HG03095 (cell line): ENCODE measurements at regions not wholly inside any gene's neighbourhood (a gene's known extent, or its start where the extent isn't known, plus 50 kb on each side); places are given as distances from the start of the nearest gene placed in this dataset.
"Not testable (repeated sequence)": the region's sequence is repeated elsewhere in the genome, so short reads cannot be mapped to it uniquely, and the experiment has no call there.

Experiments used
- ATAC-seq: cut with Tn5 transposase; IDR thresholded peaks from one replicate; pipeline ENCODE4 v1.9.1; 2021; ENCODE audit warnings: moderate library complexity; ENCODE audit not compliant: unreplicated experiment

DNA sequence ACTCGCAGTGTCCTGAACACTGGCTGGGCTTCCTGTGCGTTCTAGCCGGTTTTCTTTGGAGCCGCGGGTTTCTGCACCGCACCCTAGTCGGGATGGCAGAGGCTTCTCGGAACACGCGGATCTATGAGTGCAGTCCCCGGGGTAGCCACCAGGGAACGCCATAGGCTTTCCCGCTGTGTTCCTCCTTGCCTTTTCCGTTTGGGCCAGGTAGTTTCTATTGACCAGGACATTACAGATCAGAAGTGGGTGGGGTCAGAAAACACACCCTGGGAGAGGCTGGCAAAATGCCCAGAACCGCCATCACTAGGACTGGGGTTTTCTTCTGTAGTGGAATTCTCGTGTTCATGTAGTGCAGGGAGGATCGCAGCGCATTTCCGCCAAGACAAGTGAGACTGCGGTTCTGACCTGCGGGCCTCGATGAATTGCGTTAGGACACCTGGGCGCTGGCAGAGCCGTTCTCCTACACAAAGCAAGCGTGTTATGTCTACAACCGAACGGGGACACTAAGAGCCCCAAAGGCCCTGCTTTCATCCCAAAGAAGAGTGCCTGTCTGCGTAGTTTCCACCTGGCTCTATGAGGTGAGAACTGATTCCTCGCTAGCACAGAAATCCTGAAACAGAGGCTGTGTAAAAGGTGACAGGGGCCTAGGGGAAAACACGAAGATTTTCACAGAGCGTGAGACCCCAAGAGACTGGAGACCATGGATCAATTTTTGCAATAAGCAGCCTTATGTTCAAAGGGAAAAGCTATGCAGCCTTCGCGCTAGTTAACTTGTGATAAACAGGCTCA, 121.5 kb downstream of the PPIAL4G start:
- not testable (repeated sequence) for ATAC-seq

DNA sequence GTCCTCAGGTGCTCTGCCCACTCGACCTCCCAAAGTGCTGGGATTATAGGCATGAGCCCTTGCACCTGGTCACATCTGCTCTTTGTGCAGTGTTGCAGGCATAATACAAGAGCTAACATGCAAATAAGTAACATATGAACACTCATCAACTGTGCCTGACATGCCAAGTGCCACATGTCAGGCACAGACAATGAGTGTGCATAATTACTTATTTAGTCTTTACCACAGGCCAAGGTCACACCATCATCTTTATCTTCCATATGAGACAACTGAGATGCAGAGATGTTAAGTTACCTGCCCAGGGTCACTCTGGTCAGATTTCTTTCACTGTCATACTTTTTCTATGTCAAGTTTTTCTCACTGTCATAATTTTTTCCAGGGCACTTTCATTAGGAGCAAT, 126.1 kb downstream of the PPIAL4G start:
- ATAC-seq = no peak

DNA sequence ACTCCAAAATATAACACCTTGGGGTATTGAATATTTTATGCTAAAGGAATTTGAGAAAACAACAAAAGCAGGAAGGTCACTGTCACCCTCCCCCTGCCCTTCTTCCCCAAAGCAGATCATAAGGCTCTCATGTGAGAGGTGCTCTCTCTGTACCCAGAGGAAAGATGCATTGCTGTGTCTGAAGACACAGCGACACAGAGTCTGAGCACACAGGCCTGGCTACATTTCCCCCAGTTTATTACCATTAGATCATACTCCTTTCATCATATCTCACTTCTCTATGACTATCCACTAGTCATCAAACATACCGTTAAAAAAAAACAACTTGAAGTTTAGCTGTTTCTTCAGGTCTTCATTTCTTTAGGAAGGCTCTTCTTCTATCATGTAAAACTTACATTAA, 127.1 kb downstream of the PPIAL4G start:
- ATAC-seq = no peak

DNA sequence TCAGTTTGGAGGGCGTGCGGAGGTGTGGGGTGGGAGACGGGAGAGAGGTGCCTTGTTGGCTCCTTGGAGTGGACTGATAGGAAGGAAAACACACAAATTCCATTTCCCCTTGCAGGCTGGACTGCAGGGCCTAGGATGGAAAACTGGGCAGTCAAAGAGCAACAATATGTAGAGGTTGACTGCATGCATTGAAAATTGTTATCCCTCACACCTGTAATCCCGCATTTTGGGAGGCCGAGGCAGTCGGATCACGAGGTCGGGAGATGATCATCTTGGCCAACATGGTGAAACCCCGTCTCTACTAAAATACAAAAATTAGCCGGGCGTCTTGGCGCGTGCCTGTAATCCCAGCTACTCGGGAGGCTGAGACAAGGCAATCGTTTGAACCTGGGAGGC, 128.2 kb downstream of the PPIAL4G start:
- no peak for ATAC-seq

DNA sequence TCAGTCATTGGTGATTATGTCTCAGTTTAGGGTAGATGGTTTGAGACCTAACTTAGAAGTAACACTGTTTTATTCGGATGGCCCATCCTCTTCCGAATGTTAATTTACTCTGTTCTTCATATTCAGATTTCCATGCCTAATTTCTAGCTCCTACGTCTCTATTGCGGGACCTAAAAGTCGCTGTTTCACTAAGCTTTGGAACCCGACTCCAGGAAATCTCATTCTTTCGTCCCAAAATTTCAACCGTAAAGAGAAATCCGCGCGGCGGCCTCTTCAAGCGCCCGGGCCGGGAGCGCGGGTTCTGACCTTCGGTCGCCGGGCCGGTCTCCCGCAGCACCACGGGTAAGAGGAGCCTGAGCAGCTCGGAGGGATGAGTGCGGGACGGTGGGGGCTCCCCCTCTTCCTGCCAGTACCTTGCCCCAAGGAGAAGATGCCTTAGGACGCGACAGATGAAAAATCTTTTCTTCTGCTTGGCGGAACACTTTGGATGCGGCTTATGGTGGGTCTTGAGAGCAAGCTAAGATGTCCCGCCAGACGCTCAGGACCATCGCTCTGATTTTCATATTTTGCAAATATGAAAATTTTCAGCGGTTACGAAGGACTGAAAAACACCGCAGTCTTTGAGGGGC, 128.7 kb downstream of the PPIAL4G start:
- ATAC-seq = no peak

DNA sequence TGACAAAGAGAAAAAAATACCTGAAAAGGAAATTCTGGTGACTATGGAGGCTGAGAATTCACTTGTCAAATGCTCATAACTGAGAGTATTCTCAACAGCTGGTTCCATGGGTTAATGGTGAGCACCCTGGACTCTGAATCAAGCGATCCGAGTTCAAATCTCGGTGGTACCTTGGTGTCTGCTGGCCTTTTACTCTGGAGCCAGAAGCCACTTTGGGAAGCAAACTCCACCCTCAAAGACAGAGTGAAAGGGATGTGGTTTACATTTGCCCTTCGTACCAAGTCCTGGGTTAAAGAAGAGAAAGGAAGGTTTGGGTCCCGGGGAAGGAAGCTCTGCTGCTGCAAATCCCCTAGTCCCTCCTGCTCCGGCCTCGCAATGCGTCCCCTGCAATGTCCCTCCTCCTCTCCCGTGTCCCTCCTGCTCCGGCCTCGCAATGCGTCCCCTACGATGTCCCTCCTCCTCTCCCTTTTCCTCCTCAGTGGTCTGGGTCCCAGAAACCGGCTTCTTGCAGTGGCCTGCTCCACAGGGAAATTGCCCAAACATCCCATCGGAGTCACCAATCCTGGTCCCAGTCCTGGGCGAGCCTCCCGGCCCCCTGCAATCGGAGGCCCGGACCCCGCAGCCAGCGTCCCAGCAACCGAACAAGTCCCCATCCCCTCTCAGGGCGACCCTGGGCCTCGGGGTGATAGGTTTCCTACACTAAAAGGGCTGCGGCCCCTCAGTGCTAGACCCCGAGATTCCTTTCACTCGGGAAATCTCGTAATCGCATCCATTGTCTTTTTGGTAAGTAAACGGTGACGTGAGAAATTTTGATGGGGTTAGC, 129.4 kb downstream of the PPIAL4G start:
- no peak for ATAC-seq

DNA sequence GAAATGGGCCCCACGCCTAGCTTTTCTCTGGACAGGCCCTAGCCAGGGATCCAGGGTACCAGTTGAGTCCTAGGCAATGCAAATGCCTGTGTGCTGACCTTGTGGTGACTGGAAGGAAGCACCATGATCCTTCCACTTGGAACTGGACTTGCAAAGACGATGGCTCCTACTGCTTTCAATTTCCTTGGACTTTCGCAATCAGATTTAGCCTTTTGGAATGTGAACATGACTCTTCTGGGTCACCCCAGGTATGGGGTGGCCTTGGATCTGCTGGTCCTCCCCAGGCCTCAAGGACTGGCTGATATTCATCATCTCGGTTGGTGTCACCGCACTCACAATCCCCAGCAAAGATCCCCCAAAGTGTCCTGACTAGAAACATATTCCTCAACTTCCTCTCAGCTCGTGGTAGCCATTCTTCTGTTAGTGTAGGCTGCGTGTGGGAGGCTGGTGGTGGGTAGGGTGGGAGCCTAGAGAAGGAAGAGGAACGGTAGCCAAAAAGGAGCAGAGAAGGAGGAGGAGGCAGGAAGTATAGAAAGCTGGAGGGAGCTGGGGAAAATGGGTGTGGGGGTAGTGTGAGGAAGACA, 130.5 kb downstream of the PPIAL4G start:
- ATAC-seq = no peak

DNA sequence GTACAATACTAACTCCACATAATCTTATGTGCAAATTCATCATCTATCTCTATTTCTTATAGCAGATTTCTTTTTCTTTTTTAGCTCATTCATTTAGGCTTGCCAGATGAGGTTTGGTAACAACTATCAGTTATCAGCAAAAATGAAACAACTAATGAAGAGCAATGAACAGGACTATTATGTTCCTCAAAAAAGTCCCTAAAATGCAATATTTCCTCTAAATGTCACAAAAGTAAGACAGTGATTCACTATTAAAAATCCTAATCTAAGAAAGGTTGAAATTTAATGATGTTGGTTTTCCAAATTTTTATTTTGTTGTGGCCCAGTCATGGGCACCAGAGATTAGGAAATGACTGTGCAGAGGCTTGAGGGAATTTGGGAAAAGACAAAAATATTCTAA, 135.3 kb downstream of the PPIAL4G start:
- no peak for ATAC-seq

DNA sequence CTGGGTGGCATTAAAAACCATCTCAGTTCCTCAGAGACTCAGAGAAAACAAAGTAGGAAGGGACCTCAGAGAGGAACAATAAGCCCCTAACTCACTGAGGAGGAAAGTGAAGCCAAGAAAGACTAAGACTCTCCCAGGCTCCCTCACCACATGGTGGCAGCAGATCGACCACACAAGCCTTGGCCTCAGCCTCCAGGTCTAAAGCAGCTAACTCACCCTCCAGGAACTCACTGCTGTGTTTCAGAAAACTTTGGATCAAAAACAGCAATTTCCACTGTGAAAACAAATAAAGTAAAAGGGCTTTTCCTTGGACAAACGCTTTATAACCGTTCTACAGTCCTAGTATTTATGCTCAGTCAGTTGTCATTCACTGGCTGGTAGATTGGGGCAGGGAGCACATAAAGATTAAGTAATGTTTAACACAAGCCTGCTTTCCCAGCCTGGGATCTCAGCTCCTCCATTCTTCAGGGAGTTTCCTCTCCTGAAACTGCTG, 137.4 kb downstream of the PPIAL4G start:
- not testable (repeated sequence) for ATAC-seq

DNA sequence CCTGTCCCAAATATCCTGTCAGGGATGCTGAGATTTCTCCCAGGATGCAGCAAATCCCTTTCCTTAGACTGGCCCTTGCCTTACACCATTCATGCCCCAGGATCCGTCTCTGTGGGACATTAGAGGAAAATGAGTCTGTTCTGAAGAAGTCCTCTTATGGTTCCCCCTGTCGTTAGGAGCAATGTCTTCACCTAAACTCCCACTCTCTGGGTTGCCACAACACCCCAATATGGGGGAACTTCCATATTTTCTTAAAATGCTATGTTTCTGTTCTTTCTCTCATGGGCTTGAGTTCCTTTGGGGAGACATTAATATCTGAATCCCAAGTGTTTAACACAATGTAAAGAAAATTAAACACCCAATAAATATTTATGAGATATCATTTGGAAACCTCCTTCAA, 138.5 kb downstream of the PPIAL4G start:
- ATAC-seq = not testable (repeated sequence)

DNA sequence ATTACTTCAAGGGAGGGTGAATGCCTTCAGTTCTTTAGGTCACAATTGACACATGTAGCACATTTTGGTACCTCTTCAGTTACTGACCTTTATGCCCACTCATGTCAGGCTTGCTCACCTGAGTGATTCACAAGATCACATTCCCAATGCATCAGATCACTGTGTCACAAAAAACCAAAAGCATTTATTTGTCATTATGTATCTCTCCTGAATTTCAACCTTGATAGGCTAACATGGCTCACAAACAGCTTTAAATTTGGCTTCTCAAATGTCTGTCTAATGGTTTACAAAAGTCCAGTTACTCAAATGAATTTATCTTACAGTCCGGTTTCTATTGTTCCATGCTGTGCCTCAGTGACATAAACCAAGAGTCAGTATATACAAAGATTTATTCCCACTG, 141.4 kb downstream of the PPIAL4G start:
- ATAC-seq = not testable (repeated sequence)

DNA sequence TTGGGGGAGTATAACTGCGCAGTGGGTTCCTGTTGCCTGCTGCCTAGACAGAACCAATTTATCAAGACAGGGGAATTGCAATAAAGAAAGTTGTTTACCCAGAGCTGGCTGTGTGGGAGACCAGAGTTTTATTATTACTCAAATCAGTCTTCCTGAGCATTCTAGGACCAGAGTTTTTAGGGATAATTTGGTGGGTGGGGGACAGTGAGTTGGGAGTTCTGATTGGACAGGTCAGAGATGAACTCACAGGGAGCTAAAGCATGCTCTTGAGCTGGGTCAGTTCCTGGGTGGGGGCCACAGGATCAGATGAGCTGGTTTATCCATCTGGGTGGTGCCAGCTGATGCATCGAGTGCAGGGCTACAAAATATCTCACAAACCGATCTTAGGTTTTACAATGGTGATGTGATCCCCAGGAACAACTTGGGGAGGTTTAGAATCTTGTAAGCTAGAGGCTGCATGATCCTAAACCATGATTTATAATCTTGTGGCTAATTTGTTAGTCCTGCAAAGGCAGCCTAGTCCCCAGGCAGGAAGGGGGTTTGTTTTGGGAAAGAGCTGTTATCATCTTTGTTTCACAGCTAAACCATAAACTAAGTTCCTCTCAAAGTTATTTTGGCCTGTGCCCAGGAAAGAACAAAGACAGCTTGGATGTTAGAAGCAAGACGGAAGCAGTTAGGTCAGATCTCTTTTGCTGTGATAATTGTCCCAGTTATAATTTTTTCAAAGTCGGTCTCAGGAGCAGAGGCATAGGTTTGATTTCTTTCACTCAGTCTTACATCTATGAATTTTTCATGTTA, 146.8 kb downstream of the PPIAL4G start:
- not testable (repeated sequence) for ATAC-seq

DNA sequence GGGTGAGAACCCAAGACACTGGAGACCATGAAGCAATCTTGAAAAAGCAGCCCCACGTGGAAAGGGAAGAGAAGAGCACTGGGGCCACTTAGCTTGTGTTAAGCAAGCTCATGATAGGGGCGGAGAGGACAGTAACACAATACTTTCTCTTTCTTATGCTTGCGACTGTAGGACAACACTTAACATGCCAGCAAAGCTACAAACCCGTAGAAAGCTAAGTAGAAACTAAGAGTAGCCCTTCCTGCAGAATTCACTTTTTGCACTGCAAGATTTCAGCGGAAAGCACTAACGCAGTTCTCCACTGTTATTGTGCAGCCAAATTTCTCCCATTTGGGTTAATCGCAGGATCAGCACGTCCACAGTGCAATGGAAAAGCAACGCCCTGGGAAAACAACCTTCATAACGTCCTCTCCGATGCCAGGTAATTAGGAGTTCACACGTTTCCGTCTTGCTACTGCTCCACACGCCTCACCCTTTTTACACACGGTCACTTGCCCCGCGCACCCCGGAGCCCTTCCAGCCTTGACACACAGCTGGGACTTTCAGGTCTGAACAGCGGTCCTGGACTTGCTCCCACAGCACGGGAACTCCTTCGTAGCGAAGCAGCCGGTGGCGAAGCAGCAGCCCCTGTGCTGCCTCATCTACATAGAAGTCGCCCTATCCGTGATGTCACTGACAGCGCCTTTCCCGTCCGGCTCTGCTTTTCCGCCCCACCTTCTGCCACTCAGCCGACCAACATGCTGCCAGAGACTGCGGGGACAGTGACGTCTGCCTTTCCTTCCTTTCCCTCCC, 148.6 kb downstream of the PPIAL4G start:
- ATAC-seq = peak; percentile 64

DNA sequence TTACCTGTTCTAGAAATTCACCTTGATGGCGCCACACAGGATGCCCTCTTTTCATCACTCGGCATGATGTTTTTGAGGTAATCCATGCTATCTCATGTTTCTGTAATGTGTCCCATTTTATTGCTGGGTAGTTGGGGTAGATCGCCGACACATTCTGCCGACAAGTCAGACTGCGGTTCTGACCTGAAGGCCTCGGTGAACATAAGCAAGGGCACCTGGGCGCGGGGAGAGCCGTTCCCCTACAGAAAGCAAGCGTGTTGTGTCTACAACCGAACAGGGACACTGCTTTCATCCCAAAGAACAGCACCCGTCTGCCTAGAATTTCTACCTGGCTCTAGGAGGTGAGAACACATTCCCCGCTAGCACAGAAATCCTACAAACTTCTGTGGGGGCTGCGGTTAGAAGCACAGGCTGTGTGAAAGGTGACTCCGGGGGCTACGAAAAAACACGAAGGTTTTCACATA, 149.2 kb downstream of the PPIAL4G start:
- ATAC-seq = no peak

DNA sequence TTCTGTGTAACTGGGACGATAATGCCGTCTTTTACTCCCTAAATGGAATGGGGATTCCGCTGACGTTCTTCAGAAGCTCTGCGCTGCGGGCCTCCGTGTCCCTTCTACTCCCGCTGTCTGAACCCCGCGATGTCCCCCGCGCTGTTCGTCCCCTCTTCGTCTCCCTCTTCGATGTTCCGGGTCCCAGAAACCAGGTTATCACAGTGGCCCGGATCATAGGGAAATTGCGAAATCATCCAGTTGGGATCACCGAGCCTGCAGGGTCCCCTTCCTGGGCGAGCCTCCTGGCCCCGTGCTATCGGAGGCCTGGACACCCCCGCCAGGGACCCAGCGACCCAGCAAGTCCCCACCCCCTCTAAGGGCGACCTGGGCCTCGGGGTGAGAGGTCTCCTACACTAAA, 154.2 kb downstream of the PPIAL4G start:
- ATAC-seq = no peak

DNA sequence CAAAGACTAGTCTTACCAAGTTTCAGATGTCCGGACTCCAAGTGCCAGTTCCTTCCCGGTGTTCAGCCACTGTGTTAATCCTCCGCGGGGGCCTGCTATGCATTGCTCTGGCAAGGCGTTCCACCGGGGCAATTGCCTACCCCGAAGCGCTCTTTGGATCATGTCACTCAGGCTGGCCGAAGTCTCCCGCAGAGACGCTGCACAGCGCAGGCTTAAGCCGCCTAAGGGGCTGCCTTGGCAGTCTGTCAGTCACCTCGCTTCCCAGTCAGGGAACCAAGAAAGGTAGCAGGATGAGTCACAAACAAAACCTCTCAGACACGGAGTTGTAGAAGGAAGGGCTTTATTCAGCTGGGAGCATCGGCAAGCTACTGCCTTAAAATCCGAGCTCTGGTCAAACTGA, 158.1 kb downstream of the PPIAL4G start:
- ATAC-seq = not testable (repeated sequence)

DNA sequence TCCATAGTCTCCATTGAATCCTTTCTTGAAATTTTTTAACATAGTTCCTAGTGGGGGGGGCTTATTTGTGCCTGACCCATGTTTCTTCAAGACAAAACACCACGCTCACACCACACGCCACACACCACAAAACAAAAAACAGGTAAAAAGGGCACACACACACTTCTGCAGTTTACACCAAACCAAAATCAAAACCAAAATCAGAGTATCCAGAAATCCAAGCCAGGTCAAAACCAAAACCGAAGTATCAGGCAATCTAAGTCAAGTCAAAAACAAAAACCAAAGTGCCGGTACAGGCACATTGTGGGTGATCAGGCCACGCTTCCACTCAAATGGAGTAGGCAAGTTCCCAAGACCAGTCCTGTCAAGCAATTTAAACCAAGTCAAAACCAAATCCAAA, 158.6 kb downstream of the PPIAL4G start:
- ATAC-seq = not testable (repeated sequence)

DNA sequence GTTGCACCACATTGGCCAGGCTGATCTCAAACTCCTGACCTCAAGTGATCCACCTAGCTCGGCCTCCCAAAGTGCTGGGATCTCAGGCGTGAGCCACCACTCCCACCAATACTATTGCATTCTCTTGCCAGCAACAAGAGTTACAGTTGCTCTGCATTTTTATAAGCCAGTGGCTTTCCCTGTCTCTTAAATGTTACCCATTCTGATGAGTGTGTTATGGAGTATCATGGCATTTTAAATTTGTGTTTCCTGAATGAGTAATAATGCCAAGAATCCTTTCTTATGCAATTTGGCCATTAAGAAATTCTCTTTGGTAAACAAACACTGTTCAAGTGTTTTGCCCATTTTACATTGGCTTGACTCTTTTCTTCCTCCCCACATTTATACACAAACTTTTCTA, 163.0 kb downstream of the PPIAL4G start:
- ATAC-seq = not testable (repeated sequence)

DNA sequence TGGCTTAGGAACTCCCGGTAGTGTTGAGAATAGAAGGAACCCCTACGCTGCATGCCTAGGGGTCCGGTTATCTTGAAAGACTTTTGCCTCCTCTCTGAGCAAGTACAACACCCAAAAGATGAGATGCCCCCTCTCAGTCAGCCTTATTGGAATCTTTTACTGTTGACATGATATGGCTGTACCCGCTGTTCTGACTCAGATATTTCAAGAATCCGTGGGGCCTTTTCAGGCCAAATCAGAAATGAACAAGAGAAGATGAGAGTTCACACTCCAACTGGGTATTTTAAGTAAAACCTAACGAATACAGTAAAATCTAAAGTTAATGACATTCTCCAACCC, 164.2 kb downstream of the PPIAL4G start:
- no peak for ATAC-seq
